Left renal cortex interstitium (tissue), 4 donors: ENCODE measurements at regions not wholly inside any gene's neighbourhood (a gene's known extent, or its start where the extent isn't known, plus 50 kb on each side); places are given as distances from the start of the nearest gene placed in this dataset.
"Not testable (repeated sequence)": the region's sequence is repeated elsewhere in the genome, so short reads cannot be mapped to it uniquely, and the experiment has no call there.

ENCODE experiments used
- DNase-seq, 4 donors: peaks; one replicate each; pipeline ENCODE4 v3.0.0-alpha.2; 2013; ENCODE audit warnings: low read depth in 4 of 4, low spot score in 2 of 4, missing footprints in 1 of 4

- no peak for DNase-seq
These were observed 275.2 kb downstream of the MSX2 start for GRCh38 chr5:174999581-174999980.

- DNase-seq = no peak
These were observed 273.8 kb downstream of the MSX2 start for GRCh38 chr5:174998131-174998730.

- no peak for DNase-seq
These were observed 273.3 kb downstream of the MSX2 start for GRCh38 chr5:174997688-174998087.

- DNase-seq = no peak
These were observed 272.6 kb downstream of the MSX2 start for GRCh38 chr5:174996941-174997340.

- no peak for DNase-seq
These were observed 271.4 kb downstream of the MSX2 start for GRCh38 chr5:174995827-174996226.

- no peak for DNase-seq
These were observed 267.5 kb downstream of the MSX2 start for GRCh38 chr5:174991847-174992246.

- no peak for DNase-seq
These were observed 266.5 kb downstream of the MSX2 start for GRCh38 chr5:174990909-174991308.

GRCh38 chr5:174987443-174988012 is 263.1 kb downstream of the MSX2 start:
- DNase-seq = no peak

- no peak for DNase-seq
These were observed 260.5 kb downstream of the MSX2 start for GRCh38 chr5:174984863-174985262.

GRCh38 chr5:174982485-174982884 is 258.1 kb downstream of the MSX2 start:
- DNase-seq = no peak

- DNase-seq = no peak
These were observed 257.0 kb downstream of the MSX2 start for GRCh38 chr5:174981416-174981815.

GRCh38 chr5:174980952-174981351 is 256.6 kb downstream of the MSX2 start:
- DNase-seq = no peak

- no peak for DNase-seq
These were observed 247.9 kb downstream of the MSX2 start for GRCh38 chr5:174972291-174972690.

- DNase-seq = no peak
These were observed 246.8 kb downstream of the MSX2 start for GRCh38 chr5:174971210-174971609.

GRCh38 chr5:174970502-174970901 is 246.1 kb downstream of the MSX2 start:
- no peak for DNase-seq

- no peak for DNase-seq
These were observed 229.5 kb downstream of the MSX2 start for GRCh38 chr5:174953871-174954270.

- peak in 3 of 4 donors; percentile 58 to 75 (median 64) for DNase-seq
These were observed 226.9 kb downstream of the MSX2 start for GRCh38 chr5:174951151-174951780.

- DNase-seq = no peak
These were observed 223.2 kb downstream of the MSX2 start for GRCh38 chr5:174947548-174947947.

GRCh38 chr5:174945853-174946252 is 221.5 kb downstream of the MSX2 start:
- no peak for DNase-seq

GRCh38 chr5:174943785-174944184 is 219.4 kb downstream of the MSX2 start:
- DNase-seq = no peak

GRCh38 chr5:174943002-174943401 is 218.6 kb downstream of the MSX2 start:
- DNase-seq = not testable (repeated sequence)
